BLaER1 (cell line): ENCODE measurements at regions not wholly inside any gene's neighbourhood (a gene's known extent, or its start where the extent isn't known, plus 50 kb on each side); places are given as distances from the start of the nearest gene placed in this dataset.
"Not testable (repeated sequence)": the region's sequence is repeated elsewhere in the genome, so short reads cannot be mapped to it uniquely, and the experiment has no call there.

ENCODE experiments used
- H3K27ac ChIP-seq: shearing (Covaris generic); formaldehyde crosslinking; 2 replicates; pipeline ENCODE4 v1.8.1; 2022
- H3K27me3 ChIP-seq: shearing (Covaris generic); formaldehyde crosslinking; 2 replicates; pipeline ENCODE4 v1.8.1; 2022
- H3K36me3 ChIP-seq: shearing (Covaris generic); formaldehyde crosslinking; 2 replicates; pipeline ENCODE4 v1.8.1; 2022
- H3K4me1 ChIP-seq: shearing (Covaris generic); formaldehyde crosslinking; 2 replicates; pipeline ENCODE4 v1.8.1; 2022
- H3K4me2 ChIP-seq: shearing (Covaris generic); formaldehyde crosslinking; 2 replicates; pipeline ENCODE4 v1.8.1; 2022
- H3K4me3 ChIP-seq: shearing (Covaris generic); formaldehyde crosslinking; 2 replicates; pipeline ENCODE4 v1.8.1; 2022
- H3K9ac ChIP-seq: shearing (Covaris generic); formaldehyde crosslinking; 2 replicates; pipeline ENCODE4 v1.8.1; 2022
- H3K9me3 ChIP-seq: shearing (Covaris generic); formaldehyde crosslinking; 2 replicates; pipeline ENCODE4 v1.8.1; 2022
- H4K20me1 ChIP-seq: shearing (Covaris generic); formaldehyde crosslinking; 2 replicates; pipeline ENCODE4 v1.8.1; 2022
- Cebpa-rat ChIP-seq: shearing (Covaris generic); IDR thresholded peaks from 2 replicates; pipeline ENCODE4 v1.8.1; 2022

DNA sequence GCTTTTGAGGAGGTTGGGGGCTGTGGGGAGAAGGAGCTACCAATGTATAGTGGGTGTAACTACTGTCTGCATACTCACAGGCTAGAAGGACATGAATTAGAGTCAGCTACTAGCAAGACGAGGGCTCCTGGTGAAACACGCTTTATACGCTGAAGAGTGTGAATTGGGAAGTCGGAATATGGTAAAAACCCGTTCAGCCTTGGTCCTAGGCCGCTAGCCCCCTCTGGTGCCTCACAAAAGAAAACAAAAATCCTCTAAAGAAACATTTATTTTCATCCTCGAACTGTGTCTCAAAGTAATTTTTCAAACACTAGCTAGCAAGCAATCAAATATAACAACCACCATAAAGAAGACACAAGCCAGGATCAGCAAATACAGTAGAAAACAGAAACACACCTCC, 338.1 kb upstream of the SEMA3C start:
- H3K9ac ChIP-seq: no peak overlapping the region
- no peaks in the 10 kb centered on the region for H4K20me1 ChIP-seq
- H3K9me3 ChIP-seq: no peaks in the 10 kb centered on the region

DNA sequence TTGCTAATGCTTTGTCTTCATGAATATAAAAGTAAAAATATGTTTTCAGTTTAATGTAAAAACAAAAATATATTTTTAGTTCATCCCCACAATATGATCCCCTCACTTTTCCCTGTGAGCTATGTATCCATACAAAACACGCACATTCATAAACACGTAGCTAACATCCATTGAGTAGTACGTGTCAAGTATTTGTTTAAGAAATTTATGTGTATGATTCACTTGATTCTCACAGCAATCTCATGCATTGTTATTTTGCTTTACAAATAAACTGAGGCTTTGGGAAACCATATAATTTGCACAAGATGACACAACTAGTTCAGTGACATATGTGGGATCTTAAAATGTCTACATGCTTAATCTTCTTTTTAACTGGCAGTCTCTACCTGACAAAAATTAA, 329.6 kb upstream of the SEMA3C start:
- TF ChIP-seq Cebpa-rat: no peak
- no peak overlapping the region for H3K27ac ChIP-seq
- H3K9ac ChIP-seq: no peak overlapping the region
- H3K36me3 ChIP-seq: no peaks in the 10 kb centered on the region
- H3K9me3 ChIP-seq: no peaks in the 10 kb centered on the region
- no peaks in the 10 kb centered on the region for H3K4me1 ChIP-seq
- no peaks in the 10 kb centered on the region for H3K27me3 ChIP-seq
- no peaks in the 10 kb centered on the region for H4K20me1 ChIP-seq
- no peak overlapping the region for H3K4me3 ChIP-seq
- H3K4me2 ChIP-seq: no peak overlapping the region

More for the DNA sequence above, 338.1 kb upstream of the SEMA3C start:
- H3K4me3 ChIP-seq: no peak overlapping the region
- no peak overlapping the region for H3K4me2 ChIP-seq
- H3K27ac ChIP-seq: no peak overlapping the region
- H3K36me3 ChIP-seq: no peaks in the 10 kb centered on the region
- TF ChIP-seq Cebpa-rat: no peak
- H3K27me3 ChIP-seq: no peaks in the 10 kb centered on the region
- no peaks in the 10 kb centered on the region for H3K4me1 ChIP-seq

DNA sequence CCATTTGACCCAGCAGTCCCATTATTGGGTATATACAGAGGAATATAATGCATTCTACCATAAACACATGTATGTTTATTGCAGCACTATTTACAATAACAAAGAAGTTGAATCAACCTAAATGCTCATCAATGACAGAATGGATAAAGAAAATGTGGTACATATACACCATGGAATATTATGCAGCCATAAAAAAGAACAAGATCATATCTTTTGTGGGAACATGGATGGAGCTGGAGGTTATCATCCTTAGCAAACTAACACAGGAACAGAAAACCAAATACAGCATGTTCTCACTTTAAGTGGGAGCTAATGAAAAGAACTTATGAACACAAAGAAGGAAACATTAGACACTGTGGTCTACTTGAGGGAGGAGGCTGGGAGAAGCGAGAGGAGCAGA, 328.5 kb upstream of the SEMA3C start:
- not testable (repeated sequence) for H3K4me3 ChIP-seq, H3K4me2 ChIP-seq, H4K20me1 ChIP-seq, H3K27ac ChIP-seq, H3K4me1 ChIP-seq, H3K27me3 ChIP-seq, H3K9ac ChIP-seq, H3K9me3 ChIP-seq, H3K36me3 ChIP-seq

DNA sequence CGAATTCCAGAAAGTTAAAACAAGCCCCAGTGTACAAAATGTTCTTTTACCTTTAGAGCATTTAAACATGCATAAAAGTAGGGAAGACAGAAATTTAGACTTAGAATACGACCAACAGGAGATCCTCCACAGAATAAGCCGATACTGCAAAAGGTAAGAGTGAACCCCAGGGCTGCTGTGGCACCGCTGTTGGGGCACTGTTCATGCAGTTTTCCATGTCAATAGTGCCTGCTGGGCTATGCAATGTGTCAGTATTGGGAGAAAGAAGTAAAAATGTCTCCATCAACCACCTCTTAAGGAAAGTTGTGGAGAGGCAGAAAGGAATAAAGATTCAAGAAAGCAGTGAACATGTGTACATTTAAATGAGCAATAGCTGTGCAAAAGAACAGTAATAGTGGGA, 326.5 kb upstream of the SEMA3C start:
- Histone ChIP-seq H3K9ac (no peak overlapping the region), H3K4me2 (no peak overlapping the region), H3K9me3 (no peaks in the 10 kb centered on the region), H3K27ac (no peak overlapping the region), H3K4me3 (no peak overlapping the region), H3K27me3 (no peaks in the 10 kb centered on the region), H3K4me1 (no peaks in the 10 kb centered on the region), H4K20me1 (no peaks in the 10 kb centered on the region), H3K36me3 (no peaks in the 10 kb centered on the region)
- TF ChIP-seq Cebpa-rat: no peak

DNA sequence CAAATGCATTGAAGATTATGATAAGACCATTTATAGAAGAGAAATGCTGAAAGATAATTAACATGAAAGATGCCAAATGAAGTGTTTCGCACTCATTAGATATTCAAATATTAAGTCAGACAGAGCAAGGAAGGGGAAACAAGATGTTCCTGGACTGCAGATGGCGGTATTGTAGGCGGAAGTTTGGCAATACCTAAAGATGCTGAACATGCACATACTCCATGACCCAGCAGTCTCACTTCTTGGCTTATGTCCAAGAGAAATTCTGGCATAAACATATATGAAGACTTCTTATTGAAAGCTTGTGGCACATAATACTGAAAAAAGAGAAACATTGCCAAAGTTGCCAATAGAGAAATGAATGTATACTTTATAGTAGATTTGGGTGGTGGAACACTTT, 325.4 kb upstream of the SEMA3C start:
- H3K4me1 ChIP-seq: no peaks in the 10 kb centered on the region

DNA sequence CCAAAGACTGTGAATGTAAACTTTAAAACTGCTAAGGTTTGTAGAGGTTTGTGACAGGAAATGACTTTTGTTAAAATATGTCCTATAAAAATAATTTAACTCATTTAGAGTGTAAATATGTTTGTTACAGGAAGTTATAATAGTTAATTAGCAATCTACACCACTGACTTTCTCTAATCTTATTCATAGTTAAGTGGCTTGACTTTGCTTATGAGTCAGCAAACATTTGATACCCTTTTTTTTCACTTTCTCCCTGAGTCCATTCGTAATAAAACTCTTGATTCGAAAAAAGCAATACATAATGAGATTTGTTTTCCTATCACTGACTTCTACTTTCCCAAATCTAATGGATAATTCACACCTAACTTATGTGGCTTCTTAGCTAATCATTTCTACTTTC, 317.7 kb upstream of the SEMA3C start:
- Histone ChIP-seq H3K27ac (no peak overlapping the region), H4K20me1 (no peaks in the 10 kb centered on the region), H3K9me3 (no peaks in the 10 kb centered on the region), H3K9ac (no peak overlapping the region), H3K4me1 (no peaks in the 10 kb centered on the region), H3K4me2 (no peak overlapping the region), H3K4me3 (no peak overlapping the region), H3K36me3 (no peaks in the 10 kb centered on the region), H3K27me3 (no peaks in the 10 kb centered on the region)
- no peak for TF ChIP-seq Cebpa-rat

More for the DNA sequence above, 325.4 kb upstream of the SEMA3C start:
- no peaks in the 10 kb centered on the region for H3K27me3 ChIP-seq
- TF ChIP-seq Cebpa-rat: no peak
- no peak overlapping the region for H3K4me3 ChIP-seq
- H3K4me2 ChIP-seq: no peak overlapping the region
- H3K9me3 ChIP-seq: no peaks in the 10 kb centered on the region
- H4K20me1 ChIP-seq: no peaks in the 10 kb centered on the region
- no peak overlapping the region for H3K27ac ChIP-seq
- H3K9ac ChIP-seq: no peak overlapping the region
- no peaks in the 10 kb centered on the region for H3K36me3 ChIP-seq

- Histone ChIP-seq H3K36me3 (no peaks in the 10 kb centered on the region), H3K4me3 (no peak overlapping the region)
These were observed 317.1 kb upstream of the SEMA3C start for GRCh38 chr7:81235997-81236396.

DNA sequence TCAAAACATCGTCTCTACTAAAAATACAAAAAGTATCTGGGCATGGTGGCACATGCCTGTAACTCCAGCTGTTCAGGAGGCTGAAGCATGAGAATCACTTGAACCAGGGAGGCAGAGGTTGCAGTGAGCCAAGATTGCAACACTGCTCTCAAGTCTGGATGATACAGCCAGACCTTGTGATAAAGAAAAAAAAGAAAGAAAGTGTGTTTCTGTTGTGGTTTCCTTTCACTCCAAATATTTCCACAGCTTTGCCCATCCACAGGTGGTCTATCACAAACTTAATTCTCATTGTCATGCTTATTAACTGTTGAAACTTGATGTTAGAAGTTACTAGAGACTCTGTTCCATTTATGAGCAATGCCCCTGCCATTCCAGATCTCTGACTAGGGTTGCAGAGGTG, 316.0 kb upstream of the SEMA3C start:
- Histone ChIP-seq H3K9ac (no peak overlapping the region), H3K9me3 (no peaks in the 10 kb centered on the region)
- TF ChIP-seq Cebpa-rat: no peak

More at GRCh38 chr7:81235997-81236396, 317.1 kb upstream of the SEMA3C start:
- H3K27ac ChIP-seq: no peak overlapping the region
- H3K4me1 ChIP-seq: no peaks in the 10 kb centered on the region
- no peaks in the 10 kb centered on the region for H3K9me3 ChIP-seq
- H3K9ac ChIP-seq: no peak overlapping the region
- no peak for TF ChIP-seq Cebpa-rat
- H3K27me3 ChIP-seq: no peaks in the 10 kb centered on the region
- H4K20me1 ChIP-seq: no peaks in the 10 kb centered on the region
- H3K4me2 ChIP-seq: no peak overlapping the region

GRCh38 chr7:81233208-81233940, 314.5 kb upstream of the SEMA3C start:
- no peak overlapping the region for H3K27ac ChIP-seq
- H3K4me3 ChIP-seq: no peak overlapping the region
- H3K4me2 ChIP-seq: no peak overlapping the region
- H4K20me1 ChIP-seq: no peaks in the 10 kb centered on the region
- no peaks in the 10 kb centered on the region for H3K27me3 ChIP-seq
- H3K36me3 ChIP-seq: no peaks in the 10 kb centered on the region
- TF ChIP-seq Cebpa-rat: no peak
- H3K4me1 ChIP-seq: no peaks in the 10 kb centered on the region
- no peak overlapping the region for H3K9ac ChIP-seq
- H3K9me3 ChIP-seq: no peaks in the 10 kb centered on the region

More for the DNA sequence above, 316.0 kb upstream of the SEMA3C start:
- Histone ChIP-seq H3K27me3 (no peaks in the 10 kb centered on the region), H3K4me3 (no peak overlapping the region), H4K20me1 (no peaks in the 10 kb centered on the region), H3K36me3 (no peaks in the 10 kb centered on the region), H3K27ac (no peak overlapping the region), H3K4me1 (no peaks in the 10 kb centered on the region), H3K4me2 (no peak overlapping the region)

DNA sequence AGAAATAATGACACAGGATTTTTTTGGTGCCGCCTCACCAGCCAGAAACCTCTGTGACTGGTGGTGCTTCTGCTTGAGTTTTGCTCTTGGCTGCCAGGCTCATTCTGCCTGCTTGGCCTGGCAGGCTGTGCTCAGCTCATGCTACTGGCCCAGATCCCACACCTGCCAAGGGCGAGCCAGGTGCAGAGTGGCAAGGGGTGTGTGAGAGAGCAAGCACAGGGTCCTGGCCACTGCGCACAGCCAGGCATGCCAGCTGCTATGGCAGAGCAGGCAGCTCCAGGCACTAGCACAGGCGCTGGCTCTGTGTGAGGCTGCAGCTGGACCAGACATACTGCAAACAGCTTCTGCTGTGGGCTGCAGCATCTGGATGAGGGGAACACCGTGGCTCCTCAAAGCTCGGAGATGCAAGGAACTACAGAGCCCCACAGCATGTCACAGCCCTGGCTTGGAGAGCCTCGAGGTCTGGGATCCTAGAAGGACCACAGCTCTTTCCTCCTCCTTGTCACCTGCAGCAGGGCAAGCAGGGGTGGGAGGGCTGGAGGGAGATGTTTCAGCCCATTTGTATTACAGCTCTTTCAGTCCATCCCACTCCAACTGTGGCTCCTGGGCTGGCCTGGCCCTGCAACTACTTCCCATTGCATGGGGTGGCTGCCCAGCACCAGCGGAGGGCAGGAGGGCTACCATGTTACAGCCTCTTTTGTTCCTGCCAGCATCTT, 313.4 kb upstream of the SEMA3C start:
- H3K36me3 ChIP-seq: no peaks in the 10 kb centered on the region
- no peak overlapping the region for H3K9ac ChIP-seq
- no peaks in the 10 kb centered on the region for H3K27me3 ChIP-seq
- TF ChIP-seq Cebpa-rat: no peak
- H4K20me1 ChIP-seq: no peaks in the 10 kb centered on the region
- no peak overlapping the region for H3K27ac ChIP-seq
- no peaks in the 10 kb centered on the region for H3K9me3 ChIP-seq
- H3K4me3 ChIP-seq: no peak overlapping the region
- H3K4me2 ChIP-seq: no peak overlapping the region
- H3K4me1 ChIP-seq: no peaks in the 10 kb centered on the region
